Lower leg skin (tissue), 3 donors: ENCODE measurements at regions not wholly inside any gene's neighbourhood (a gene's known extent, or its start where the extent isn't known, plus 50 kb on each side); places are given as distances from the start of the nearest gene placed in this dataset.

Experiments used
- CTCF ChIP-seq, 3 donors: fragments of 450-650 bp; IDR thresholded peaks; one replicate each; pipeline ENCODE4 v1.5.1; 2016; ENCODE audit warnings: antibody characterized with exemption in 3 of 3, mild to moderate bottlenecking in 3 of 3, moderate library complexity in 2 of 3
- POLR2A ChIP-seq, 2 donors: fragments of 450-650 bp; IDR thresholded peaks; one replicate each; pipeline ENCODE4 v1.6.1; 2016 to 2017; ENCODE audit warnings: antibody characterized with exemption in 2 of 2, mild to moderate bottlenecking in 1 of 2, moderate library complexity in 1 of 2

GRCh38 chr15:91478717-91479191 is 374.8 kb upstream of the SLCO3A1 start:
- no peak for TF ChIP-seq POLR2A (IDR thresholded peaks at IDR 0.05)
- TF ChIP-seq CTCF (IDR thresholded peaks at IDR 0.05): no peak
